ENCODE measurements at regions not wholly inside any gene's neighbourhood (a gene's known extent, or its start where the extent isn't known, plus 50 kb on each side); places are given as distances from the start of the nearest gene placed in this dataset.

DNA sequence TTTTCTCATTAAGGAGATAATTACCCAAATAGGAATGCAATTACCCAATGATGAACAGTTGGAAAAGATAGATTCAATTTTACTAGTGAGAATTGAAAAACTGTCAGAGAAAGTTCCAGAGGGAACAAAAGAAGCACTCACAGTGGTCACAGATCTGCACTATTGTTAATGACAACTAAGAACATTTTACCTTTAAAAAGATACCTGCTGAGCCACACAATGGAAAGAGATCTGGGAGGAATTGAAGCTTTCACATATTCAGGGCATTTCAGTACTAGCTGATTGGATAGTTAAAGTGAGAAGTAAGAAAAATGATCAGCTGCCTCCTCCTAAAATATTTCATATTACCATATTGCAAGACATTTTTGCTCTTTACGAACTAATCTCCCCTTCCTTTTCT, 1822.2 kb downstream of the STIM2 start:
- no peaks in the 10 kb centered on the region for H3K9me3 Mint-ChIP-seq (ENCODE audit: unreplicated experiment)
- no peak overlapping the region for H3K4me3 ChIP-seq (ENCODE audit: insufficient read depth, low read depth, low read length)
- no peak for DNase-seq (ENCODE audit: low read depth)
- H3K27me3 ChIP-seq (ENCODE audit: insufficient read depth, low read length) = no peaks in the 10 kb centered on the region
- no peak overlapping the region for H2AFZ ChIP-seq (ENCODE audit: low read depth, low read length)
- no peaks in the 10 kb centered on the region for H4K20me1 ChIP-seq (ENCODE audit: insufficient read depth, low read length)
- no peak for FAIRE-seq
- H3K4me1 ChIP-seq (ENCODE audit: insufficient read depth, low read length) = no peaks in the 10 kb centered on the region
- no peaks in the 10 kb centered on the region for H3K4me1 Mint-ChIP-seq (ENCODE audit: low read depth, unreplicated experiment)
- no peak overlapping the region for H3K4me2 ChIP-seq (ENCODE audit: low read length)
- no peaks in the 10 kb centered on the region for H3K27me3 Mint-ChIP-seq (ENCODE audit: low read depth, unreplicated experiment)
- no peaks in the 10 kb centered on the region for H3K79me2 ChIP-seq (ENCODE audit: insufficient read depth, low read length)
- no peaks in the 10 kb centered on the region for H3K9me3 ChIP-seq (ENCODE audit: insufficient read depth, low read depth, low read length)
- H3K4me3 Mint-ChIP-seq (ENCODE audit: unreplicated experiment) = no peak overlapping the region
- H3K9ac ChIP-seq (ENCODE audit: low read length) = no peak overlapping the region
- H3K27ac Mint-ChIP-seq (ENCODE audit: unreplicated experiment) = no peak overlapping the region
- no peaks in the 10 kb centered on the region for H3K36me3 ChIP-seq (ENCODE audit: insufficient read depth, low read length)
- TF ChIP-seq EZH2 (IDR thresholded peaks at IDR 0.05; ENCODE audit: insufficient read depth, low read length) (no peak), CTCF (IDR thresholded peaks at IDR 0.05; ENCODE audit: insufficient read depth, low read depth, low read length) (no peak)
- H3K36me3 Mint-ChIP-seq (ENCODE audit: low read depth, unreplicated experiment) = no peaks in the 10 kb centered on the region
- H3K27ac ChIP-seq (ENCODE audit: low read depth, low read length) = no peak overlapping the region

DNA sequence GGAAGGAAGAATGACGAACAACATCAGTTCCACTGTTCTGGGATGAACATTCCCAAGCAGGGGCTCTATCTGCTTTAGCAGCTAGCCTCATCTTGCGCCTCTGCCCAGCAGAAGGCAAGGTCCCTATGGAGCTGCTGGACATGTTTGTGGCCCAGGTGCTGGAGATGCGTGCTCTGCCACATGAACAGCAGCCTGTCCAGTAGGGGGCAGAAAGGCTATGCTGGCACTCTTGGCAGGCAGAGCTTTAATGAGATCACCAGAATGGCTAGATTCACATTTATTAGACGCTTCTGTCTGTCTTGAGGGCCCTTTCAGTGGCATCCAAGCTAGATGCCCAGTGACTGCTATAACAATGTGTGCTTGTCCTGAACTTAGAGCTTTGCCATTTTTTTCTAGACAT, 1826.0 kb downstream of the STIM2 start:
- peak overlapping the region; percentile 13 for H2AFZ ChIP-seq (ENCODE audit: low read depth, low read length)
- Mint-ChIP-seq H3K36me3 (ENCODE audit: low read depth, unreplicated experiment) (no peaks in the 10 kb centered on the region), H3K9me3 (ENCODE audit: unreplicated experiment) (no peaks in the 10 kb centered on the region), H3K4me1 (ENCODE audit: low read depth, unreplicated experiment) (no peaks in the 10 kb centered on the region), H3K4me3 (ENCODE audit: unreplicated experiment) (no peak overlapping the region), H3K27ac (ENCODE audit: unreplicated experiment) (no peak overlapping the region), H3K27me3 (ENCODE audit: low read depth, unreplicated experiment) (no peaks in the 10 kb centered on the region)
- H3K9ac ChIP-seq (ENCODE audit: low read length) = no peak overlapping the region
- no peaks in the 10 kb centered on the region for H3K4me1 ChIP-seq (ENCODE audit: insufficient read depth, low read length)
- no peak for FAIRE-seq
- H3K36me3 ChIP-seq (ENCODE audit: insufficient read depth, low read length) = no peaks in the 10 kb centered on the region
- no peak overlapping the region for H3K4me3 ChIP-seq (ENCODE audit: insufficient read depth, low read depth, low read length)
- no peaks in the 10 kb centered on the region for H3K79me2 ChIP-seq (ENCODE audit: insufficient read depth, low read length)
- H3K4me2 ChIP-seq (ENCODE audit: low read length) = no peak overlapping the region
- TF ChIP-seq CTCF (IDR thresholded peaks at IDR 0.05; ENCODE audit: insufficient read depth, low read depth, low read length) = peak; percentile 30
- TF ChIP-seq EZH2 (IDR thresholded peaks at IDR 0.05; ENCODE audit: insufficient read depth, low read length) = no peak
- H4K20me1 ChIP-seq (ENCODE audit: insufficient read depth, low read length) = no peaks in the 10 kb centered on the region
- peak; percentile 5 for DNase-seq (ENCODE audit: low read depth)
- H3K27ac ChIP-seq (ENCODE audit: low read depth, low read length) = no peak overlapping the region
- H3K9me3 ChIP-seq (ENCODE audit: insufficient read depth, low read depth, low read length) = no peaks in the 10 kb centered on the region
- H3K27me3 ChIP-seq (ENCODE audit: insufficient read depth, low read length) = no peaks in the 10 kb centered on the region

GRCh38 chr4:28690890-28691289, 1830.2 kb downstream of the STIM2 start:
- Mint-ChIP-seq H3K36me3 (ENCODE audit: low read depth, unreplicated experiment) (no peaks in the 10 kb centered on the region), H3K27me3 (ENCODE audit: low read depth, unreplicated experiment) (no peaks in the 10 kb centered on the region), H3K27ac (ENCODE audit: unreplicated experiment) (no peak overlapping the region), H3K4me3 (ENCODE audit: unreplicated experiment) (no peak overlapping the region), H3K9me3 (ENCODE audit: unreplicated experiment) (no peaks in the 10 kb centered on the region), H3K4me1 (ENCODE audit: low read depth, unreplicated experiment) (no peaks in the 10 kb centered on the region)
- no peak overlapping the region for H3K27ac ChIP-seq (ENCODE audit: low read depth, low read length)
- TF ChIP-seq EZH2 (IDR thresholded peaks at IDR 0.05; ENCODE audit: insufficient read depth, low read length) (no peak), CTCF (IDR thresholded peaks at IDR 0.05; ENCODE audit: insufficient read depth, low read depth, low read length) (no peak)
- no peak overlapping the region for H2AFZ ChIP-seq (ENCODE audit: low read depth, low read length)
- H3K36me3 ChIP-seq (ENCODE audit: insufficient read depth, low read length) = no peaks in the 10 kb centered on the region
- H3K9me3 ChIP-seq (ENCODE audit: insufficient read depth, low read depth, low read length) = no peaks in the 10 kb centered on the region
- H3K4me2 ChIP-seq (ENCODE audit: low read length) = no peak overlapping the region
- FAIRE-seq = no peak
- H4K20me1 ChIP-seq (ENCODE audit: insufficient read depth, low read length) = no peaks in the 10 kb centered on the region
- no peaks in the 10 kb centered on the region for H3K79me2 ChIP-seq (ENCODE audit: insufficient read depth, low read length)
- no peaks in the 10 kb centered on the region for H3K4me1 ChIP-seq (ENCODE audit: insufficient read depth, low read length)
- H3K27me3 ChIP-seq (ENCODE audit: insufficient read depth, low read length) = no peaks in the 10 kb centered on the region
- H3K9ac ChIP-seq (ENCODE audit: low read length) = no peak overlapping the region
- no peak overlapping the region for H3K4me3 ChIP-seq (ENCODE audit: insufficient read depth, low read depth, low read length)
- no peak for DNase-seq (ENCODE audit: low read depth)

All from astrocyte (in vitro differentiated cells and primary cell).